HEK293 (cell line): ENCODE measurements at regions not wholly inside any gene's neighbourhood (a gene's known extent, or its start where the extent isn't known, plus 50 kb on each side); places are given as distances from the start of the nearest gene placed in this dataset.

ENCODE experiments used
- CTCF ChIA-PET: fragments of 350-600 bp; formaldehyde crosslinking; extraction: SDS; loops from one replicate; lab custom pipeline; 2021; ENCODE audit warnings: antibody characterized with exemption; lab: Yijun Ruan, JAX
- POLR2A ChIA-PET: fragments of 300-600 bp; formaldehyde crosslinking; extraction: SDS; loops from one replicate; lab custom pipeline; 2020; ENCODE audit warnings: antibody characterized with exemption, inconsistent platforms; lab: Yijun Ruan, JAX
- H3K27ac ChIP-seq: fragments of 200-500 bp; sonication (Bioruptor generic); 2 replicates; pipeline ENCODE4 v1.5.1; 2014; ENCODE audit warnings: low read depth, low read length, control low read depth, inconsistent platforms; ENCODE audit errors: extremely low read depth
- H3K36me3 ChIP-seq, 2 experiments: fragments of 200-500 bp in 1 of 2; sonication (Bioruptor generic) in 1 of 2; 1 replicate in 1 of 2; 2 replicates in 1 of 2; pipeline ENCODE4 v1.5.1; 2014 to 2017; ENCODE audit warnings: inconsistent platforms in 2 of 2, low read length in 2 of 2; ENCODE audit not compliant: control insufficient read depth in 2 of 2, insufficient read depth in 1 of 2
- H3K4me1 ChIP-seq: fragments of 200-500 bp; sonication (Bioruptor generic); 2 replicates; pipeline ENCODE4 v1.5.1; 2014; ENCODE audit warnings: mild to moderate bottlenecking, low read length, inconsistent platforms; ENCODE audit not compliant: control insufficient read depth, insufficient read depth
- H3K4me3 ChIP-seq: 2 replicates; pipeline ENCODE4 v1.5.1; 2011; ENCODE audit warnings: low read depth, mild to moderate bottlenecking, control low read depth, low read length, moderate library complexity
- H3K9me3 ChIP-seq: fragments of 200-500 bp; sonication (Bioruptor generic); 2 replicates; pipeline ENCODE4 v1.5.1; 2014; ENCODE audit warnings: low read depth, low read length, inconsistent platforms; ENCODE audit not compliant: control insufficient read depth, insufficient read depth
- BCL11B ChIP-seq: fragments of 450-650 bp; formaldehyde crosslinking; IDR thresholded peaks from 2 replicates; pipeline ENCODE4 v1.5.1; 2016; ENCODE audit warnings: low read depth, missing biosample characterization, missing genetic modification characterization
- GLI2 ChIP-seq: fragments of 450-650 bp; formaldehyde crosslinking; IDR thresholded peaks from 2 replicates; pipeline ENCODE4; 2017; ENCODE audit warnings: missing biosample characterization, missing genetic modification characterization, low read depth, borderline replicate concordance
- KLF7 ChIP-seq: fragments of 450-650 bp; formaldehyde crosslinking; IDR thresholded peaks from 2 replicates; pipeline ENCODE4 v1.5.1; 2016; ENCODE audit warnings: missing biosample characterization, missing genetic modification characterization, borderline replicate concordance
- KLF9 ChIP-seq: fragments of 450-650 bp; formaldehyde crosslinking; IDR thresholded peaks from 2 replicates; pipeline ENCODE4 v1.5.1; 2016; ENCODE audit warnings: missing biosample characterization, missing genetic modification characterization, low read depth
- PRDM1 ChIP-seq: fragments of 450-650 bp; formaldehyde crosslinking; IDR thresholded peaks from 2 replicates; pipeline ENCODE4; 2016; ENCODE audit warnings: missing biosample characterization, missing genetic modification characterization
- TCF7L2 ChIP-seq: IDR thresholded peaks from 2 replicates; pipeline ENCODE4 v1.6.1; 2011; ENCODE audit warnings: low read depth, mild to moderate bottlenecking, inconsistent platforms, low read length, moderate library complexity, borderline replicate concordance
- ZBTB17 ChIP-seq: fragments of 450-650 bp; formaldehyde crosslinking; IDR thresholded peaks from 2 replicates; pipeline ENCODE4 v1.5.1; 2016; ENCODE audit warnings: missing biosample characterization, missing genetic modification characterization
- ZEB2 ChIP-seq: fragments of 450-650 bp; formaldehyde crosslinking; IDR thresholded peaks from 2 replicates; pipeline ENCODE4 v1.5.1; 2016; ENCODE audit warnings: missing biosample characterization, missing genetic modification characterization
- ZFHX2 ChIP-seq: fragments of 450-650 bp; formaldehyde crosslinking; conservative IDR thresholded peaks from 2 replicates; pipeline ENCODE4 v1.5.1; 2016; ENCODE audit warnings: missing biosample characterization, missing genetic modification characterization
- ZNF174 ChIP-seq: fragments of 450-650 bp; formaldehyde crosslinking; IDR thresholded peaks from 2 replicates; pipeline ENCODE4 v1.5.0; 2017; ENCODE audit warnings: missing biosample characterization, mild to moderate bottlenecking, missing genetic modification characterization
- ZNF184 ChIP-seq: fragments of 450-650 bp; IDR thresholded peaks from 2 replicates; pipeline ENCODE4 v1.5.1; 2018; ENCODE audit warnings: missing biosample characterization, mild to moderate bottlenecking, missing genetic modification characterization
- ZNF211 ChIP-seq: fragments of 450-650 bp; formaldehyde crosslinking; IDR thresholded peaks from 2 replicates; pipeline ENCODE4 v1.5.1; 2016; ENCODE audit warnings: low read depth, missing biosample characterization, missing genetic modification characterization
- ZNF23 ChIP-seq: fragments of 450-650 bp; formaldehyde crosslinking; IDR thresholded peaks from 2 replicates; pipeline ENCODE4 v1.5.1; 2016; ENCODE audit warnings: missing biosample characterization, missing genetic modification characterization, borderline replicate concordance
- ZNF239 ChIP-seq: fragments of 450-650 bp; formaldehyde crosslinking; IDR thresholded peaks from 2 replicates; pipeline ENCODE4 v1.5.1; 2016; ENCODE audit warnings: missing biosample characterization, missing genetic modification characterization
- ZNF324 ChIP-seq: fragments of 450-650 bp; formaldehyde crosslinking; IDR thresholded peaks from 2 replicates; pipeline ENCODE4 v1.5.1; 2016; ENCODE audit warnings: missing biosample characterization, missing genetic modification characterization
- ZNF350 ChIP-seq: fragments of 450-650 bp; formaldehyde crosslinking; IDR thresholded peaks from 2 replicates; pipeline ENCODE4 v1.5.0; 2017; ENCODE audit warnings: missing biosample characterization, mild to moderate bottlenecking, missing genetic modification characterization
- ZNF362 ChIP-seq: fragments of 450-650 bp; formaldehyde crosslinking; IDR thresholded peaks from 2 replicates; pipeline ENCODE4 v1.5.1; 2016; ENCODE audit warnings: missing biosample characterization, missing genetic modification characterization
- ZNF391 ChIP-seq: fragments of 450-650 bp; formaldehyde crosslinking; IDR thresholded peaks from 2 replicates; pipeline ENCODE4 v1.5.1; 2016; ENCODE audit warnings: low read depth, missing biosample characterization, missing genetic modification characterization, borderline replicate concordance
- ZNF423 ChIP-seq: fragments of 450-650 bp; formaldehyde crosslinking; IDR thresholded peaks from 2 replicates; pipeline ENCODE4 v1.5.1; 2016; ENCODE audit warnings: missing biosample characterization, missing genetic modification characterization
- ZNF518A ChIP-seq: fragments of 450-650 bp; formaldehyde crosslinking; conservative IDR thresholded peaks from 2 replicates; pipeline ENCODE4 v1.5.1; 2016; ENCODE audit warnings: low read depth, missing biosample characterization, missing genetic modification characterization
- ZNF629 ChIP-seq: fragments of 450-650 bp; formaldehyde crosslinking; IDR thresholded peaks from 2 replicates; pipeline ENCODE4 v1.5.1; 2017; ENCODE audit warnings: missing biosample characterization, missing genetic modification characterization
- ZNF704 ChIP-seq: fragments of 450-650 bp; formaldehyde crosslinking; IDR thresholded peaks from 2 replicates; pipeline ENCODE4 v1.5.1; 2016; ENCODE audit warnings: missing biosample characterization, missing genetic modification characterization
- ZNF768 ChIP-seq: fragments of 450-650 bp; formaldehyde crosslinking; IDR thresholded peaks from 2 replicates; pipeline ENCODE4 v1.5.1; 2018; ENCODE audit warnings: missing biosample characterization, mild to moderate bottlenecking, missing genetic modification characterization
- ZNF776 ChIP-seq: fragments of 450-650 bp; formaldehyde crosslinking; IDR thresholded peaks from 2 replicates; pipeline ENCODE4 v1.5.0; 2017; ENCODE audit warnings: missing biosample characterization, missing genetic modification characterization, borderline replicate concordance
- ZNF791 ChIP-seq: fragments of 450-650 bp; formaldehyde crosslinking; IDR thresholded peaks from 2 replicates; pipeline ENCODE4 v1.5.1; 2016; ENCODE audit warnings: missing biosample characterization, missing genetic modification characterization
- ZSCAN23 ChIP-seq: fragments of 450-650 bp; formaldehyde crosslinking; IDR thresholded peaks from 2 replicates; pipeline ENCODE4 v1.5.1; 2016; ENCODE audit warnings: missing biosample characterization, missing genetic modification characterization
- TF ChIP-seq, protein P1 (sequence below): fragments of 450-650 bp; formaldehyde crosslinking; IDR thresholded peaks from 2 replicates; pipeline ENCODE4 v1.5.1; 2017; ENCODE audit warnings: missing biosample characterization, mild to moderate bottlenecking, missing genetic modification characterization, moderate library complexity
- TF ChIP-seq, protein P2 (sequence below): fragments of 450-650 bp; formaldehyde crosslinking; IDR thresholded peaks from 2 replicates; pipeline ENCODE4 v1.5.1; 2016; ENCODE audit warnings: missing biosample characterization, missing genetic modification characterization

GRCh38 chr2:216970359-216970915 is 110.6 kb upstream of the TNP1 start (continued):
- TF ChIP-seq, protein P1, sequence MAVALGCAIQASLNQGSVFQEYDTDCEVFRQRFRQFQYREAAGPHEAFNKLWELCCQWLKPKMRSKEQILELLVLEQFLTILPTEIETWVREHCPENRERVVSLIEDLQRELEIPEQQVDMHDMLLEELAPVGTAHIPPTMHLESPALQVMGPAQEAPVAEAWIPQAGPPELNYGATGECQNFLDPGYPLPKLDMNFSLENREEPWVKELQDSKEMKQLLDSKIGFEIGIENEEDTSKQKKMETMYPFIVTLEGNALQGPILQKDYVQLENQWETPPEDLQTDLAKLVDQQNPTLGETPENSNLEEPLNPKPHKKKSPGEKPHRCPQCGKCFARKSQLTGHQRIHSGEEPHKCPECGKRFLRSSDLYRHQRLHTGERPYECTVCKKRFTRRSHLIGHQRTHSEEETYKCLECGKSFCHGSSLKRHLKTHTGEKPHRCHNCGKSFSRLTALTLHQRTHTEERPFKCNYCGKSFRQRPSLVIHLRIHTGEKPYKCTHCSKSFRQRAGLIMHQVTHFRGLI (tag by site-specific recombination): no peak
- no peak for TF ChIP-seq ZNF704 (tag by site-specific recombination)
- TF ChIP-seq BCL11B (tag by site-specific recombination): no peak
- no peak for TF ChIP-seq ZNF629
- TF ChIP-seq ZNF768: no peak
- TF ChIP-seq GLI2 (tag by site-specific recombination): no peak
- TF ChIP-seq ZNF184 (tag by site-specific recombination): no peak
- TF ChIP-seq ZNF324: no peak
- no peak for TF ChIP-seq ZNF239
- TF ChIP-seq ZNF211: no peak
- TF ChIP-seq ZEB2 (tag by site-specific recombination): no peak
- TF ChIP-seq ZNF423 (tag by site-specific recombination): no peak
- no peak for TF ChIP-seq ZNF391
- TF ChIP-seq, protein P2, sequence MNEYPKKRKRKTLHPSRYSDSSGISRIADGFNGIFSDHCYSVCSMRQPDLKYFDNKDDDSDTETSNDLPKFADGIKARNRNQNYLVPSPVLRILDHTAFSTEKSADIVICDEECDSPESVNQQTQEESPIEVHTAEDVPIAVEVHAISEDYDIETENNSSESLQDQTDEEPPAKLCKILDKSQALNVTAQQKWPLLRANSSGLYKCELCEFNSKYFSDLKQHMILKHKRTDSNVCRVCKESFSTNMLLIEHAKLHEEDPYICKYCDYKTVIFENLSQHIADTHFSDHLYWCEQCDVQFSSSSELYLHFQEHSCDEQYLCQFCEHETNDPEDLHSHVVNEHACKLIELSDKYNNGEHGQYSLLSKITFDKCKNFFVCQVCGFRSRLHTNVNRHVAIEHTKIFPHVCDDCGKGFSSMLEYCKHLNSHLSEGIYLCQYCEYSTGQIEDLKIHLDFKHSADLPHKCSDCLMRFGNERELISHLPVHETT: no peak
- TF ChIP-seq, all 188 proteins: peak for 0

DNA sequence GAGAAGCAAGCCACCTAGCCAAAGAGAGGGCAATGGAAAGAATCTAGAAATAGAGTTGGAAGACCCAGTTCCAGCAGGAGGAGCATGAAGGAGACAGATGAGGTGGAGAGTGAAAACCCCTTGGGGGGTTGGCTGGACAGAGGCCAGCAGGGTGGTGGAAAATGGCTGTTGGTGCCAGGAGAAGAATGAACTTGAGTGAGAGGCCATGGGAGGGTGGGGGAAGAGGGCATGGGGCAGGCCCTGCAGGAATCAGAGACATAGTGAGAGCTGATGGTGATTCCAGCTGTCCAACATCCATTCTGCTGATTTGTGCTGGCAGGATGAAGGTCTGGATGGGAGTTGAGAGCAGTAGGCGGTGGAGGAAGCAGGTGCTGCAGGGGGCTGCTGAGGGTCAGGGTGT is 108.0 kb upstream of the TNP1 start:
- TF ChIP-seq ZFHX2 (tag by site-specific recombination) (no peak), ZSCAN23 (tag by site-specific recombination) (no peak), KLF7 (no peak), KLF9 (tag by site-specific recombination) (no peak), ZNF174 (tag by site-specific recombination) (no peak), BCL11B (tag by site-specific recombination) (no peak), TCF7L2 (no peak), PRDM1 (tag by site-specific recombination) (no peak), ZNF23 (no peak), ZNF350 (no peak), ZBTB17 (tag by site-specific recombination) (no peak), ZNF791 (tag by site-specific recombination) (no peak), ZNF776 (no peak), ZNF362 (tag by site-specific recombination) (no peak), ZNF518A (no peak)
- TF ChIP-seq, all 188 proteins: peak for 0
- Histone ChIP-seq H3K9me3 (no peaks in the 10 kb centered on the region), H3K4me1 (no peaks in the 10 kb centered on the region), H3K4me3 (no peak overlapping the region), H3K36me3 (no peaks in the 10 kb centered on the region), H3K27ac (no peak overlapping the region)
- ChIA-PET POLR2A (no interaction called here), CTCF (interaction anchor here (1.0 kb wide), 1 partner anchor 270 kb away, joined by 3 read pairs; no protein-coding TSS in a partner anchor)
